ENCODE measurements at regions not wholly inside any gene's neighbourhood (a gene's known extent, or its start where the extent isn't known, plus 50 kb on each side); places are given as distances from the start of the nearest gene placed in this dataset.

GRCh38 chr11:116692318-116693101, 80.3 kb downstream of the BUD13 start:
- ATAC-seq, result no peak
- TF ChIP-seq RARB (CRISPR knock-in tag; IDR thresholded peaks at IDR 0.05), result no peak
- no peak for TF ChIP-seq ZC3H10 (CRISPR knock-in tag; IDR thresholded peaks at IDR 0.05)
- TF ChIP-seq ZFP3 (CRISPR knock-in tag; IDR thresholded peaks at IDR 0.05), result no peak
- TF ChIP-seq TCF4 (CRISPR knock-in tag; IDR thresholded peaks at IDR 0.05; ENCODE audit: borderline replicate concordance), result no peak
- TF ChIP-seq BACH2 (CRISPR knock-in tag; IDR thresholded peaks at IDR 0.05; ENCODE audit: borderline replicate concordance), result no peak

GRCh38 chr11:116691771-116692177, 81.0 kb downstream of the BUD13 start:
- ATAC-seq, result peak; percentile 92
- TF ChIP-seq, protein P1, sequence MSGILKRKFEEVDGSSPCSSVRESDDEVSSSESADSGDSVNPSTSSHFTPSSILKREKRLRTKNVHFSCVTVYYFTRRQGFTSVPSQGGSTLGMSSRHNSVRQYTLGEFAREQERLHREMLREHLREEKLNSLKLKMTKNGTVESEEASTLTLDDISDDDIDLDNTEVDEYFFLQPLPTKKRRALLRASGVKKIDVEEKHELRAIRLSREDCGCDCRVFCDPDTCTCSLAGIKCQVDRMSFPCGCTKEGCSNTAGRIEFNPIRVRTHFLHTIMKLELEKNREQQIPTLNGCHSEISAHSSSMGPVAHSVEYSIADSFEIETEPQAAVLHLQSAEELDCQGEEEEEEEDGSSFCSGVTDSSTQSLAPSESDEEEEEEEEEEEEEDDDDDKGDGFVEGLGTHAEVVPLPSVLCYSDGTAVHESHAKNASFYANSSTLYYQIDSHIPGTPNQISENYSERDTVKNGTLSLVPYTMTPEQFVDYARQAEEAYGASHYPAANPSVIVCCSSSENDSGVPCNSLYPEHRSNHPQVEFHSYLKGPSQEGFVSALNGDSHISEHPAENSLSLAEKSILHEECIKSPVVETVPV (CRISPR knock-in tag; IDR thresholded peaks at IDR 0.05), result no peak
- TF ChIP-seq ISL1 (CRISPR knock-in tag; IDR thresholded peaks at IDR 0.05), result no peak
- TF ChIP-seq TCF4 (CRISPR knock-in tag; IDR thresholded peaks at IDR 0.05; ENCODE audit: borderline replicate concordance), result no peak
- TF ChIP-seq ZFP3 (CRISPR knock-in tag; IDR thresholded peaks at IDR 0.05), result no peak
- no peak for TF ChIP-seq GLIS3 (CRISPR knock-in tag; IDR thresholded peaks at IDR 0.05)
- no peak for TF ChIP-seq CREB5 (CRISPR knock-in tag; IDR thresholded peaks at IDR 0.05; ENCODE audit: low read depth)
- no peak for TF ChIP-seq TOX (CRISPR knock-in tag; IDR thresholded peaks at IDR 0.05; ENCODE audit: borderline replicate concordance)
- TF ChIP-seq ZC3H10 (CRISPR knock-in tag; IDR thresholded peaks at IDR 0.05), result no peak
- TF ChIP-seq ZNF8 (CRISPR knock-in tag; IDR thresholded peaks at IDR 0.05), result no peak
- TF ChIP-seq ZNF70 (CRISPR knock-in tag; IDR thresholded peaks at IDR 0.05), result no peak
- TF ChIP-seq OSR1 (CRISPR knock-in tag; IDR thresholded peaks at IDR 0.05), result no peak
- no peak for TF ChIP-seq ESRRG (CRISPR knock-in tag; IDR thresholded peaks at IDR 0.05)
- no peak for TF ChIP-seq BACH2 (CRISPR knock-in tag; IDR thresholded peaks at IDR 0.05; ENCODE audit: borderline replicate concordance)
- no peak for TF ChIP-seq SNAI2 (CRISPR knock-in tag; IDR thresholded peaks at IDR 0.05)
- TF ChIP-seq, protein P2, sequence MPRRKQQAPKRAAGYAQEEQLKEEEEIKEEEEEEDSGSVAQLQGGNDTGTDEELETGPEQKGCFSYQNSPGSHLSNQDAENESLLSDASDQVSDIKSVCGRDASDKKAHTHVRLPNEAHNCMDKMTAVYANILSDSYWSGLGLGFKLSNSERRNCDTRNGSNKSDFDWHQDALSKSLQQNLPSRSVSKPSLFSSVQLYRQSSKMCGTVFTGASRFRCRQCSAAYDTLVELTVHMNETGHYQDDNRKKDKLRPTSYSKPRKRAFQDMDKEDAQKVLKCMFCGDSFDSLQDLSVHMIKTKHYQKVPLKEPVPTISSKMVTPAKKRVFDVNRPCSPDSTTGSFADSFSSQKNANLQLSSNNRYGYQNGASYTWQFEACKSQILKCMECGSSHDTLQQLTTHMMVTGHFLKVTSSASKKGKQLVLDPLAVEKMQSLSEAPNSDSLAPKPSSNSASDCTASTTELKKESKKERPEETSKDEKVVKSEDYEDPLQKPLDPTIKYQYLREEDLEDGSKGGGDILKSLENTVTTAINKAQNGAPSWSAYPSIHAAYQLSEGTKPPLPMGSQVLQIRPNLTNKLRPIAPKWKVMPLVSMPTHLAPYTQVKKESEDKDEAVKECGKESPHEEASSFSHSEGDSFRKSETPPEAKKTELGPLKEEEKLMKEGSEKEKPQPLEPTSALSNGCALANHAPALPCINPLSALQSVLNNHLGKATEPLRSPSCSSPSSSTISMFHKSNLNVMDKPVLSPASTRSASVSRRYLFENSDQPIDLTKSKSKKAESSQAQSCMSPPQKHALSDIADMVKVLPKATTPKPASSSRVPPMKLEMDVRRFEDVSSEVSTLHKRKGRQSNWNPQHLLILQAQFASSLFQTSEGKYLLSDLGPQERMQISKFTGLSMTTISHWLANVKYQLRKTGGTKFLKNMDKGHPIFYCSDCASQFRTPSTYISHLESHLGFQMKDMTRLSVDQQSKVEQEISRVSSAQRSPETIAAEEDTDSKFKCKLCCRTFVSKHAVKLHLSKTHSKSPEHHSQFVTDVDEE (CRISPR knock-in tag; IDR thresholded peaks at IDR 0.05), result no peak

GRCh38 chr11:116690611-116691010, 82.2 kb downstream of the BUD13 start:
- ATAC-seq, result no peak
- TF ChIP-seq ZNF565 (CRISPR knock-in tag; conservative IDR thresholded peaks at IDR 0.05; ENCODE audit: low read depth) (no peak), POU6F1 (CRISPR knock-in tag; IDR thresholded peaks at IDR 0.05; ENCODE audit: borderline replicate concordance, low read depth) (no peak), ARNTL (CRISPR knock-in tag; IDR thresholded peaks at IDR 0.05; ENCODE audit: borderline replicate concordance, low read depth) (no peak), TCF4 (CRISPR knock-in tag; IDR thresholded peaks at IDR 0.05; ENCODE audit: borderline replicate concordance) (no peak), ZC3H10 (CRISPR knock-in tag; IDR thresholded peaks at IDR 0.05) (no peak), CSDC2 (CRISPR knock-in tag; IDR thresholded peaks at IDR 0.05) (no peak), ESRRG (CRISPR knock-in tag; IDR thresholded peaks at IDR 0.05) (no peak), ZFP3 (CRISPR knock-in tag; IDR thresholded peaks at IDR 0.05) (no peak)
